Panc1 (cell line): ENCODE measurements at regions not wholly inside any gene's neighbourhood (a gene's known extent, or its start where the extent isn't known, plus 50 kb on each side); places are given as distances from the start of the nearest gene placed in this dataset.

Experiments
- ATAC-seq: fragments of 200-7000 bp; cut with Tn5 transposase; 2 replicates; pipeline ENCODE4 v1.9.1; 2020; ENCODE audit warnings: mild to moderate bottlenecking, moderate library complexity
- BruUV-seq: library from RNA; stranded (reverse); fragments of 400-500 nt; replicated peaks from 2 replicates; lab custom pipeline; 2021; lab: Mats Ljungman, UMichigan
- CTCF ChIA-PET: fragments of 300-600 bp; sonication (Branson Sonifier 250); formaldehyde crosslinking; loops from one replicate; lab custom pipeline; 2022; ENCODE audit warnings: antibody characterized with exemption; lab: Charles Lee
- POLR2A ChIA-PET: fragments of 300-600 bp; sonication (Branson Sonifier 250); formaldehyde crosslinking; loops from one replicate; lab custom pipeline; 2022; ENCODE audit warnings: antibody characterized with exemption; lab: Charles Lee
- DNase-seq: peaks from one replicate; pipeline ENCODE4 v3.0.0-alpha.2; 2010; ENCODE audit warnings: low read depth, low spot score
- H3K27ac ChIP-seq: 2 replicates; pipeline ENCODE4 v1.5.1; 2011; ENCODE audit warnings: mild to moderate bottlenecking, low read length, inconsistent platforms
- H3K27me3 ChIP-seq: fragments of 200-500 bp; sonication (Bioruptor generic); 2 replicates; pipeline ENCODE4 v1.6.0; 2014; ENCODE audit warnings: low read length, inconsistent platforms; ENCODE audit not compliant: control insufficient read depth, insufficient read depth
- H3K36me3 ChIP-seq: fragments of 200-500 bp; sonication (Bioruptor generic); 2 replicates; pipeline ENCODE4 v1.5.1; 2014; ENCODE audit warnings: inconsistent platforms, mild to moderate bottlenecking, low read length, moderate library complexity; ENCODE audit not compliant: control insufficient read depth, insufficient read depth
- H3K4me1 ChIP-seq: 2 replicates; pipeline ENCODE4 v1.5.1; 2011; ENCODE audit warnings: inconsistent platforms, mild to moderate bottlenecking, low read length, moderate library complexity; ENCODE audit not compliant: control insufficient read depth, insufficient read depth
- H3K4me3 ChIP-seq, 2 experiments: 2 replicates each; pipeline ENCODE4 v1.5.1; 2011 to 2012; ENCODE audit warnings: low read depth in 2 of 2, low read length in 2 of 2, mild to moderate bottlenecking in 2 of 2, inconsistent platforms in 1 of 2, moderate library complexity in 1 of 2
- H3K9me3 ChIP-seq: fragments of 200-500 bp; sonication (Bioruptor generic); 2 replicates; pipeline ENCODE4 v1.5.1; 2014; ENCODE audit warnings: low read depth, mild to moderate bottlenecking, inconsistent platforms, low read length, moderate library complexity; ENCODE audit not compliant: control insufficient read depth, insufficient read depth
- CTCF ChIP-seq: fragments of 450-650 bp; IDR thresholded peaks from 2 replicates; pipeline ENCODE4 v1.5.1; 2017; ENCODE audit warnings: mild to moderate bottlenecking
- POLR2AphosphoS5 ChIP-seq: IDR thresholded peaks from 2 replicates; pipeline ENCODE4 v1.6.1; 2012; ENCODE audit warnings: mild to moderate bottlenecking, low read depth, low read length, moderate library complexity
- REST ChIP-seq, 2 experiments: IDR thresholded peaks; 2 replicates each; pipeline ENCODE4 v1.6.1; 2011 to 2012; ENCODE audit warnings: low read depth in 2 of 2, control low read depth in 1 of 2, low read length in 1 of 2, mild to moderate bottlenecking in 1 of 2, moderate library complexity in 1 of 2; ENCODE audit not compliant: insufficient read depth in 1 of 2
- SIN3A ChIP-seq: IDR thresholded peaks from 2 replicates; pipeline ENCODE4 v1.6.1; 2012; ENCODE audit warnings: low read depth, mild to moderate bottlenecking, low read length, moderate library complexity, borderline replicate concordance; ENCODE audit not compliant: insufficient read depth
- TCF7L2 ChIP-seq: IDR thresholded peaks from 2 replicates; pipeline ENCODE4 v1.6.1; 2011; ENCODE audit warnings: mild to moderate bottlenecking, low read depth, low read length, inconsistent platforms
- in situ Hi-C: cut with HindIII; loops from 2 replicates; pipeline ENCODE4 v1.10.0; 2016; ENCODE audit warnings: low sequenced_read_pairs, low pct_unique_long_range_greater_than_20kb
- intact Hi-C: fragments of 100-400 bp; cut with micrococcal nuclease; formaldehyde crosslinking; loops from one replicate; pipeline ENCODE4 v1.10.0; 2022; ENCODE audit not compliant: unreplicated experiment

- intact Hi-C loops (loop anchor here (10.0 kb wide), 2 partner anchors 234 to 1094 kb away; no protein-coding TSS in a partner anchor), in situ Hi-C loops (no loop called here)
- BruUV-seq: no TSS peak
- CTCF ChIA-PET: no interaction called here
- Histone ChIP-seq H3K9me3 (no peaks in the 10 kb centered on the region), H3K4me1 (no peaks in the 10 kb centered on the region), H3K4me3 (no peak overlapping the region), H3K27me3 (no peaks in the 10 kb centered on the region), H3K27ac (no peak overlapping the region), H3K36me3 (no peaks in the 10 kb centered on the region)
- no peak for ATAC-seq
- TF ChIP-seq CTCF: no peak
- no peak for TF ChIP-seq REST (IDR thresholded peaks at IDR 0.05; ENCODE audit: insufficient read depth in 1 of 2, low read depth in 2 of 2, low read length in 1 of 2)
- no peak for TF ChIP-seq TCF7L2
- no peak for TF ChIP-seq POLR2AphosphoS5
- no peak for TF ChIP-seq SIN3A
- DNase-seq: no peak
- POLR2A ChIA-PET: no interaction called here
These were observed 137.8 kb upstream of the DPYD start for GRCh38 chr1:98058676-98059075.

GRCh38 chr1:98057236-98057910 is 136.5 kb upstream of the DPYD start:
- Histone ChIP-seq H3K36me3 (no peaks in the 10 kb centered on the region), H3K4me1 (no peaks in the 10 kb centered on the region), H3K27me3 (no peaks in the 10 kb centered on the region), H3K4me3 (no peak overlapping the region), H3K27ac (no peak overlapping the region), H3K9me3 (no peaks in the 10 kb centered on the region)
- TF ChIP-seq REST (IDR thresholded peaks at IDR 0.05; ENCODE audit: insufficient read depth in 1 of 2, low read depth in 2 of 2, low read length in 1 of 2): no peak
- TF ChIP-seq SIN3A: no peak
- TF ChIP-seq CTCF: no peak
- TF ChIP-seq POLR2AphosphoS5: no peak
- intact Hi-C loops (loop anchor here (10.0 kb wide), 2 partner anchors 233 to 1093 kb away; no protein-coding TSS in a partner anchor), in situ Hi-C loops (no loop called here)
- CTCF ChIA-PET: interaction anchor here (0.6 kb wide), 1 partner anchor 190 kb away, joined by 6 read pairs; no protein-coding TSS in a partner anchor
- ATAC-seq (no peak), DNase-seq (no peak)
- POLR2A ChIA-PET: no interaction called here
- no TSS peak for BruUV-seq
